ENCODE measurements at regions not wholly inside any gene's neighbourhood (a gene's known extent, or its start where the extent isn't known, plus 50 kb on each side); places are given as distances from the start of the nearest gene placed in this dataset.

GRCh38 chr4:183838987-183839712, 66.0 kb upstream of the STOX2 start:
- no peak for TF ChIP-seq FOXM1 (IDR thresholded peaks at IDR 0.05; ENCODE audit: low read depth)
- TF ChIP-seq FOXM1 (CRISPR knock-in tag; IDR thresholded peaks at IDR 0.05; ENCODE audit: low read depth): no peak
- TF ChIP-seq IRF1 (CRISPR knock-in tag; IDR thresholded peaks at IDR 0.05; ENCODE audit: borderline replicate concordance): no peak
- no peak for TF ChIP-seq BCOR (IDR thresholded peaks at IDR 0.05)
